Frontal cortex (tissue), 3 donors: ENCODE measurements at regions not wholly inside any gene's neighbourhood (a gene's known extent, or its start where the extent isn't known, plus 50 kb on each side); places are given as distances from the start of the nearest gene placed in this dataset.
"Not testable (repeated sequence)": the region's sequence is repeated elsewhere in the genome, so short reads cannot be mapped to it uniquely, and the experiment has no call there.

ENCODE experiments used
- DNase-seq, 2 donors: peaks; one replicate each; pipeline ENCODE4 v3.0.0; 2012; ENCODE audit warnings: low spot score in 2 of 2
- FAIRE-seq: peaks from 2 replicates; lab custom pipeline; 2012; peaks lifted over from hg19 to GRCh38; lab: Jason Lieb, UNC
- donor health status: control.
- donor health status: control.
- donor health status: control.

DNA sequence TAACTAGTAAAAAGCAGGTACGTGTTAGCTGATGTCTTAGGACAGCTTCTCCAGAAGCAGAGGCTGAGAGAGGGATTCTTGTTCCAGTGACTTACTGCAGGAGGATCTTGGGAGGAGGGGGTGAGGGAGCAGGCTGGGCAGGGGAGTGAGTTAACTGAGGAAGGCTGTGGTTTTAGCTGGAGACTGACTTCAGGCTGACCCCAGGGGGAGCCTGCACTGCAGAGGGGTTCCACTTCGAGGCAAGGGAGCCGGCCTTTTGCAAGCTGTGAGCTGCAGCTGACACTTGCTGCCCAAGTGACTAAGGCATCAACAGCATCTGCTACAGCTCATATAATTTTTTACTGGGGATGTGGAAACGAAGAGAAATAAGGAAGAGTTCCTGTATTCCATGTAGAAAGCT is 50.4 kb upstream of the SOD1 start:
- no peak for FAIRE-seq
- DNase-seq: no peak

DNA sequence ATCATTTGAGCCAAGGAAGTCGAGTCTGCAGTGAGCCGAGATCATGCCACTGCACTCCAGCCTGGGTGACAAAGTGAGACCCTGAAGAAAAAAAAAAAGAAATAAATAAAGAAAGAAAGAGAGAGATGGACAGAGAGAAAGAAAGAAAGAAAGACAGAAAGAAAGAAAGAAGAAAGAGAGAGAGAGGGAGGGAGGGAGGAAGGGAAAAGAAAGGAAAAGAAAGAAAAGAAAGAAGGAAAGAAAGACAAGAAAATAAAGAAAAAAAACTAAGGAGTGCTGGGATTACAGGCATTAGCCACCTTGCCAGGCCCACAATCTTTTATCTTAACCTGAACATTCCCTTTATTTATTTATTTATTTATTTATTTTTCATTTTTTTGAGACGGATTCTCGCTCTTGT is 51.7 kb upstream of the SOD1 start:
- no peak for FAIRE-seq
- no peak for DNase-seq

- FAIRE-seq: no peak
These were observed 53.2 kb upstream of the SOD1 start for GRCh38 chr21:31606081-31606874.

DNA sequence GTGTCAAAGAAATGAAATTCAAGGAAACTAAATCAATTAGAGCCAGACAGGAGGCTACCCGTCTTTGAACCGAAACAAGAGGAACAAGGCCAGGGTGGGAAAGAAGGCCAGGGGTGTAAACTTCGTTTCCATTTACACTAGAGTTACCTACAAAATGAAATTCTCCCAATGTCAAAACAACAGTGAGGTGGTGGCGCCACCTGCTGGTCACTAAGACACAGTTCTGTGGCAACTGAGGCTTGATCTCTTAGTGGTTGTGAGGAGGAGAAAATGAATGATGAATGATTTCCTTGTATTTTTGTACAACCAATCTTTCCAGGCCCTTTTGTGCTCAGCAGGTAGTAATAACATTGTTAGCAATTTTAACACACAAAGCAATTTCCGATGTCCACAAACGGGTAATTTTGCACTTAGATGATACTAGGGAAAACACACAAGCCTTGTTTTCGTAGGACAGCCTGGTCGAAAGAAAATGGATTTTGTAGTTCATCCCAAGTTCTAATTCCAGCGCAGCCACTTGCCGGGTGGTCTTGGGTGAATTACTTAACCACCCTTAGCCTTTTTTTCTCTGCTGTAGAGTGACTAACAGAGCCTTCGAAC is 54.8 kb upstream of the SOD1 start:
- FAIRE-seq: peak; percentile 52
- DNase-seq: peak; percentile 51 to 64

More at GRCh38 chr21:31606081-31606874, 53.2 kb upstream of the SOD1 start:
- no peak for DNase-seq

DNA sequence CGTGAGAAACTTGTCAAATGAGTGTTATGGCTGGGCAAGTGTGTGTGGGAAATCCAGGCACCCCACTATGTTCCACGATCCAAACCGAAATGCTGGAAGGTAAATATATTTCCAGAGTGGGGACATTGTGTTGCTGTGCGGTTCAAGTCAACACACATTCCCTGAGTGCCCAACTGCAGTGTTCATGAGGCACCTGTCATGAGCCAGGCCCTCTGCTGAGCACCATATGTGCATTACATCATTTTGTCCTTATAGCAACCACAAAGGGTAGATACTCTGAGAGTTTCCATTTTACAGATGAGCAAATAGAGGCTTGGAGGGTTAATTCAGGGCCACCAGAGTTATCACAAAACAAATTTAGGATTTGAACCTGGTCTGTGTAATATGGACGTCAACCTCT is 59.9 kb upstream of the SOD1 start:
- DNase-seq: no peak
- no peak for FAIRE-seq

DNA sequence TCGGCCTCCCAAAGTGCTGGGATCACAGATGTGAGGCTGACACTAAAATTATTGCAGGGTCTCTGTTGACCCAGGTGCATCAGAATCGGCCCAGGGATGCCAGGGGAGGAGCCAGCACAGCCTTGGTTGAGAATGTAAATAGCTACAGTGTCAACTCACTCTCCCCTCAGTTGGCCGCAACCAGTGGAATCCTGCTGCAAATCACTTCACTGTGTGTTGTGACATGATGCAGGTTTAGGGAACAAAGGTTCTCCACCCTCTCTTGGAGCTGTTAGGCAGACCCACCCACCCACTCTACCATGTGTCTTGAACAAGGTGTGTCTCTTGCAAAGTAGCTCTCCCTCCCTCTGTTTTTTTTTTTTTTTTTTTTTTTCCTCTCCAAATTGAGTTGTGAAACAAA is 60.5 kb upstream of the SOD1 start:
- DNase-seq (no peak), FAIRE-seq (no peak)

- no peak for DNase-seq
- no peak for FAIRE-seq
These were observed 61.8 kb upstream of the SOD1 start for GRCh38 chr21:31597683-31598082.

DNA sequence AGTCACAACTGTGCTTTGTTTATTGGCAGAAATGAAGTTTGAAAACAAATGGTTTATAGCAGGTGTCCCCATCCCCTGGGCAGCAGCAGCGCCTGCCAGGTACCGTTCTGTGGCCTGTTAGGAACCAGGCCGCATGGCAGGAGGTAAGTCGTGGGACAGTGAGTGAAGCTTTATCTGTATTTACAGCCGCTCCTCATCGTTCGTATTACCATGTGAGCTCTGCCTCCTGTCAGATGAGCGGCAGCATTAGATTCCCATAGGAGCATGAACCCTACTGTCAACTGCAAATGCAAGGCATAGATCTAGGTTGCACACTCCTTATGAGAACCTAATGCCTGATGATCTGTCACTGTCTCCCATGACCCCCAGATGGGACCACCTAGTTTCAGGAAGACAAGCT is 63.4 kb upstream of the SOD1 start:
- DNase-seq (no peak), FAIRE-seq (no peak)

GRCh38 chr21:31594726-31595125 is 64.8 kb upstream of the SOD1 start:
- DNase-seq (no peak), FAIRE-seq (no peak)

DNA sequence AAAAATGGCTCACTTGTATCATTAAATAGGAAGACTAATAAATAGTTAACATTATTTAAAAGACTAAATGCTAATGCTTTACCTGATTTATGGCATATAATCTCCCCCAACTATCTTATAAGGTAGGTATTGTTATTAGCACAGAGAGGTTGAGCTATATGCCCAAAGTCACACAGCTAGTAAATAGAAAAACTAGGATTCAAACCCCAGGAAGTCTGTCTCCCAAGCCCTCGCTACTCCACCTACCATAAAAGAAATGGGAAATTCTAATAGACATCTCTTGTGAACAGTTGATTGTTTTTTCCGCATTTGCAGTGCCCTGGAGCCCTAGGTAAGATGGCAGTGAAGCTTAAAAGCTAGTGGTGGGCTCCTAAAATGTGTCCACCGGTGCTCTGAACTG is 65.2 kb upstream of the SOD1 start:
- FAIRE-seq (no peak), DNase-seq (no peak)

DNA sequence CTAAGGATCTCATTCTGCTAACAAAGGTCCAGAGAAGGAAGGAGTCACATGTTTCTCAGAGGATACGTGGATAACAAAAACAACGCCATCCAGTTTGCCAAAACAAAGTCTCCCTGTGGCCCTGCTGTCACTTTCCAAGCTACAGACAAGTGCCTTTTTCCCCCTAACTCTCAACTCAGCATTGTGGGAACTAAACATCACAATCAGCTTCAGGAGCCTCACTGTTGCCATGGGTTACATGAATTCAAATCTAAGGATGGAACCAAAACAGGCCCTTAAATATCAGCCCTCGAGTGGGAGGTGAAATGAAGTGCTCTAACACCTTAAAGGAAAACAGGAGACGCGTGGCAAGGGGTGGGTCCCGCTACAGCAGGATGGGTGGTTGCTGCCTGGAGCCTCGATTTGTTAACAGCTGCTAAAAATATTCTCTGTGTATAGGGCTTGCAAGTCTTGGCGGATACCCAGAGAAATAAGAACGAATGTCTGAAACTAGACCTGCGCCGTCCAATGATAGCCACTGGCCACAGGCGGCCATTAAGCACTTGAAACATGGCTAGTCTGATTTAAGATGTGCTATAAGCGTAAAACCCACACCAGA is 66.4 kb upstream of the SOD1 start:
- peak in 1 of 2 donors; percentile 36 for DNase-seq
- no peak for FAIRE-seq

DNA sequence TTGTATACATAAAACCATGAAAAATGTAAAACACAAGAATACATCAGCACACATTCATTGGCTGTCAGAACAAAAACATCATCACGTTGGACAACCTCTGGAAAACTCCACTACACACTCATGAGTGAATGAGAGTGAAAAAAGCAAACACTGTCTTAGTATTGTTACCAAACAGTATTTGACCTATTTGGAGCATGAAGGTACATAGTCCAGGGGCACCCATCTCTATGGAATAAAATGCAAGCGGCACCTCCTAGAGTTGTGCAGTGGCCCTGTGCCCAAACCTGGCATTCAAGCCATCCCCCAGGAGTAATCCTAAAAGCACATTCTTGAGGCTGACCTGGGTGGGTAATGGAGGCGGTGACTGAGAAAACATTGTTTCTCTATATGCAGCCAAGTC is 67.0 kb upstream of the SOD1 start:
- DNase-seq (no peak), FAIRE-seq (no peak)

DNA sequence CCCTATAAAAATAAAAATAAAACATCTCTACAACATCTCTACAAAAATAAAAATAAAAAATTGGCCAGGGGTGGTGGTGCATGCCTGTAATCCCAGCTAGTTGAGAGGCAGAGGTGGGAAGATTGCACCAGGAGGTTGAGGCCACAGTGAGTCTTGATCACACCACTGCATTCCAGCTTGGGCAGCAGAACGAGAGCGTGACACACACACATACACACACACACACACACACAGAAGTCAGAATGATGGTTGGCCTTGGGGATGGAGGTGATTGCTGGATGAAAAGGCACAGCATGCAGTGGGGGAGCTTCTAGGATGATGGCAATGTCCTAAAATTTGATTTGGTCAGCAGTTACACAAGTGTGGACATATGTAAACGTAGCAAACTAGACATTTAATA is 69.7 kb upstream of the SOD1 start:
- no peak for DNase-seq
- no peak for FAIRE-seq

DNA sequence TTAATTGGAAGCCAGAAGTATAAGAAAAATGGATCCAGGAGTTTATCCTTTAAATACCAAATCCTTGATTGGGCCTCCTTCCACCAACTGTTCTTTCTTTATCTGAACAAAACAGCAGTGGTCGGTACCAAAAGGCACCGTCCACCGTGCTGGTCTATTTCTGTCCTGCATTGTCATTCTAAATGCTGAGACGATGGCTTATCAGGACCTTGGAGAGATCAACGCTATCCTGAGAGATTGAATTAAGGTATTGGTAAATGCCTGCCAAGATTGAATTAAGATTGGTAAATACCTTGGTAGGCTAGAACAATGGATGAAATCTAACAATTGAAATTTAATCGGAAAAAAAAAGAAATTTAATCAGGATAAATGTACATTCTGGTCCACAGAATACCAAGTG is 73.4 kb upstream of the SOD1 start:
- FAIRE-seq: no peak
- no peak for DNase-seq

- not testable (repeated sequence) for FAIRE-seq, DNase-seq
These were observed 75.6 kb upstream of the SOD1 start for GRCh38 chr21:31583937-31584336.

- FAIRE-seq (no peak), DNase-seq (no peak)
These were observed 76.0 kb upstream of the SOD1 start for GRCh38 chr21:31583498-31583897.

DNA sequence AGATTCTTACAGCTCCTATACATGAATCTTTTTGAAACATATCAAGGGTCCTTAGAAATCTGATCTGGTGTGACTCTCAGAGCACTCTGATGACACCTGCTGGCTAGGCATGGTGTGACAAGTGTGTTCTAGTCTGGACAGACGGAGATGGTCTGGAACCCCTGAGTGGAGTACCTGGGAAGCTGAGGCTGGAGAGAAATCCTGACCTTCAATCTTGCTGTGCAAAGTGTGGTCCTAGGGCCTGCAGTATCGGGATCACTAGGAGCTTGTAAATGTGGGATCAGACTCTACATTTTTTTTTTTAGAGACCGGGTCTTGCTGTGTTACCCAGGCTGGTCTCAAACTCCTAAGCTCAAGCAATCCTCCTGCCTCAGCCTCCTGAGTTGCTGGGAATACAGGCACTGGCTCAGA is 78.6 kb upstream of the SOD1 start:
- DNase-seq (peak in 1 of 2 donors; percentile 53), FAIRE-seq (no peak)

- FAIRE-seq: no peak
- DNase-seq: no peak
These were observed 82.2 kb upstream of the SOD1 start for GRCh38 chr21:31577271-31577670.

- FAIRE-seq: no peak
- DNase-seq: no peak
These were observed 83.1 kb upstream of the SOD1 start for GRCh38 chr21:31576428-31576827.

GRCh38 chr21:31573217-31573616 is 86.3 kb upstream of the SOD1 start:
- FAIRE-seq (no peak), DNase-seq (no peak)

- DNase-seq (no peak), FAIRE-seq (no peak)
These were observed 87.6 kb upstream of the SOD1 start for GRCh38 chr21:31571879-31572278.
